GM18867 (cell line): ENCODE measurements at regions not wholly inside any gene's neighbourhood (a gene's known extent, or its start where the extent isn't known, plus 50 kb on each side); places are given as distances from the start of the nearest gene placed in this dataset.
"Not testable (repeated sequence)": the region's sequence is repeated elsewhere in the genome, so short reads cannot be mapped to it uniquely, and the experiment has no call there.

ENCODE experiments used
- ATAC-seq: cut with Tn5 transposase; IDR thresholded peaks from one replicate; pipeline ENCODE4 v1.9.1; 2021; ENCODE audit warnings: mild to moderate bottlenecking, moderate library complexity; ENCODE audit not compliant: unreplicated experiment

DNA sequence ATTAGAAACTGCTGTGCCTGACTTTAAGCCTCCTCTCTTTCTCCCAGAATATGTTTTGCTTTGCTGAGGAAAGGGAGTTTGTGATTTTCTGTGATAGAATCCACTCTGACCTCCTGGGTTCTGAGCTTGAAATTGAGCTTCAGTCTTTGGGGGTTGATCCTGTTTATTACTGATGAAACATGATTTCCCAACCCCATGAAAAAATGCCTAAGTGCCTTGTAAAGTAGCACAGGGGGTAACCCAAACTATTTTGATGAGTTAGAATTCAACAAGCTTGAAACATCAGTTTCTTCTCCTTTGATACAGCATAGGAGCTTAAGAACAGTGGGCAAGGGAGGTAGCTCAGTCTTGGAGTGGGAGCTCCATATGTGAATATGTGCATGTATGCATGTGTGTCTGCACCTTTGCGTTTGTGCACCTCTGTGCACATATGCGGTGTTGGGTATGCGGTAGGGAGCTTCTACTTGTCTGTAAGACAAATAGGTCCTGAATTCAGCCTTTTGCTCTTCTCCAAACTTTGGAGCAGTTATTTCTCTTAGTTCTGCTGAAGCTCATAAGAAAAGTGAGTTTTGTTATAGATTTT is 364.6 kb downstream of the OSR1 start:
- ATAC-seq: no peak

- no peak for ATAC-seq
These were observed 366.9 kb downstream of the OSR1 start for GRCh38 chr2:18991177-18992168.

- no peak for ATAC-seq
These were observed 369.7 kb downstream of the OSR1 start for GRCh38 chr2:18988631-18989232.

DNA sequence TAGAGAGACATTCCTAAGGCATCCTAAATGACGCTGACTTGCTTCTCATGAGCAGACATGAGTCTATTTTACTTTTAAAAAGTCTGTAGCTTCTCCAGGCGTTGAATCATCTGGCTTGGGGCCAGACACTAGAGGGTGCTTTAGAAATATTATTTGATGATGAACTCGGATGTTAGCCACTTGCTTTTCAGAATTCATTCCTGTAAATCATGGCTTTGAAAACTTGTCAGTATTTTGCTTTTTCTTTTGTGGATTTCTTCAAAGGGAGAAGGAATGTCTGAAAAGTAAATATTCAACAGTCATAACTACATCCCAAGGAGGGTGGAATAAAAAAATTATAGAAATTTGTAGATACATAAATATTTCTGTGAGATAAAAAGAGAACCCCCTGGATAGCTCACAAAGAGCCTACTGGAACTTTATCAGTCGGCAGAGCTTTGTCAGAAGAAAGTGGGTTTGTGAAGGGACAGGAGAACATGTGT is 370.8 kb downstream of the OSR1 start:
- no peak for ATAC-seq

- no peak for ATAC-seq
These were observed 371.4 kb downstream of the OSR1 start for GRCh38 chr2:18987016-18987415.

DNA sequence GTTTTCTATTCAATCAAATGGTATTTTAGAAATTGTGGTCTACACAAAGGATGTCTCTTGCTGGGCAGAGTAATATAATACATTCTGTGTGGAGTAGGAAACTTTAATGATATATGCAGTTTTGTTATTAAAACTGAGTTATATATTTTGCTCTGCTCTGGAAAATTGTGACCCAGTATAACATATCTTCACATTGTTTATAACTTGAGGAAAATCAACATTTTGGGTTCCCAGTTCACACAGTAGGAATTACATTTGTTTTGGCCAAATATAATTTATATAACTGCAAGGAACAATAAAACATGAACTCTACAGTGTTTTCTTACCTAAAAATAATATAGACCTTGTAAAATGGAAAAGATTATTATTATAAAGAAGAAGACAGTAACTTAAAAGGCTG is 372.4 kb downstream of the OSR1 start:
- ATAC-seq: no peak

DNA sequence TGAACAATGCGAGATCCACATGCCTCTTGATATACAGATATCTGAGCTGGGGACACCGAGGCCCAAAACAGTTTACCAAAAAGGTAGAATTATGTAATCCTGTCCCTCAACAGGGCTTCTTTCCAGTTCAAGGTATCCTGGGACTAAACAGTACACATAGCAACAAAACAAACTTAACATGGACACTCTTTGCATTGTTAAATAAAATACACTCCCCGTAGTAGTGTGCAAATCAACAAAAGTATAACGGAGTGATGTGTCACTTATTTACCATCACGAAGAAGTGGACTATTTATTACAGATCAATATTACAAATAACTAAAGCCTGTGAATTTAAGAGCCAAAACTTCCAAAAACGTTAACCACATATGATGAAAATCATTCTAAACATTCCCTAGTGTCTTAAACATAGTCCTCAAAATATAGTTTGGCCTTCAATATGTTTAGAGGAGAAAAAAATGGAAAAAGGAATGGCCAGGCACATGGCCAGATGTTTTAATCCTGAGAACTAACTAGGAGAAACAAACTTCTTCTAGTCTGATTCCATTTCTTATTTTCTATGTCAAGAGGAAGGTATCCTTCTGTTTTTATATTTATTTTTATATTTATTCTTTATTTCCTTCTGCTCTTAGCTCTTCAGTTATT is 377.5 kb downstream of the OSR1 start:
- no peak for ATAC-seq

DNA sequence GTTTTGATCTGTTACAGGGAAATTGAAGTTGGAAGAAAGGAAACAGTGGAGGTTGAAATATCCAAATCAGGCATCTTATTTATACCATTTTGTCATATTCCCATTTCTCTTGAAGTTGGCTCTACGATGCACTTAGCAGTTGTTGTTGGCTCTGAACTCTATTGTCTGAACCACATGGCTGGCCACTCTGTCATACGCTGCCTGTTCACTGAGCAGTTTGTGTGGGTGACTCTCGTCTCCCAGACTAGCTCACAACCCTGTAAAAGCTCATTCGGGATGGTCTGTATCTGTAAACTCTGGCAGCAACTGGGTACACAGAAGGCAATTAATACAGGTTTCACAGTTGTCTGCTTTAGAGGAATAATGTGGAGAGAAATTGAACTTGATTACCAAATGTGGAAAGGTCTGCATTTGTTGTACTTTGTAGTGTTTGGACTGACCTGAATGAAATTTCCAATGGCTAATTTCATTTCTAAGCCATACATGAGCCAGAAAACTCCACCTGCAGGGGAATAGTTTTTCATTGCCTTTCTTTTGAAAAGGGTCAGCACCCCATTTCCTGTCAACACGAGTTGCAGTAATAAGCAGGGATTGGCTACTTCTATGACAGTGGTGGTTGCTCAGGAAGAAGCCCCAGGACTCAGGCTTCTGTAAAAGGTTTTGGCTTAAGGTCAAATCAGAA is 378.2 kb downstream of the OSR1 start:
- ATAC-seq: no peak

GRCh38 chr2:18977409-18977808 is 381.0 kb downstream of the OSR1 start:
- no peak for ATAC-seq

GRCh38 chr2:18976168-18976961 is 382.1 kb downstream of the OSR1 start:
- peak; percentile 93 for ATAC-seq

DNA sequence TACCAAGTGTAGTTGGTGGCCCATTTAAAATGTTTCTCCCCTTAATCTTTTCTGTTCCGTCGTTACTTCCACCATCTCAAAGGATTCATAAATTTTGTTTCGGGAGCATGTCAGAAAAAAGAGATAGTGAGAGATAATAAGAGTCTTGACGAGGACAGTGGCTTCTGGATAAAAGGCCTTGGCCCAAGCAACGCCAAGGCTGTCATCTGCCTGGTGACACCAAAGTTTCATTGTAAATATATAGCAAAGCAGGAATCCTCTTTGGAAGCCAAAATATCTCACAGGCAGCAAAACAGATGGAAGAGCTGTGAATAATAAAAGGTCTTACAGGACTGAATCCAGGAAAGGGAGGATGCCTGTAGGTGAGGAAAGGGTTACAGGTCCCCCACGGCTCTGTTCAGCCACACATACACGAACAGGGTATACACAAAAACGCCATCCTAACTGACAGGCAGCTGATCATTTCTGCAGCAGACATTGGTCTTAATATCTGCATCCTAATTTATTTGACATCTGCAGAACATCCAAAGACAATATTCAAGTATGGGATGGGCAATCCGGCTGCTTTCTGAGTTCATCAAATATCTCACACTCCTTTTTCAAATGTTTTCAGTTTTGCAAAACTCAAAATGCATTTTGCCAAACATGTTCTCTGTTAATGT is 382.8 kb downstream of the OSR1 start:
- ATAC-seq: no peak

DNA sequence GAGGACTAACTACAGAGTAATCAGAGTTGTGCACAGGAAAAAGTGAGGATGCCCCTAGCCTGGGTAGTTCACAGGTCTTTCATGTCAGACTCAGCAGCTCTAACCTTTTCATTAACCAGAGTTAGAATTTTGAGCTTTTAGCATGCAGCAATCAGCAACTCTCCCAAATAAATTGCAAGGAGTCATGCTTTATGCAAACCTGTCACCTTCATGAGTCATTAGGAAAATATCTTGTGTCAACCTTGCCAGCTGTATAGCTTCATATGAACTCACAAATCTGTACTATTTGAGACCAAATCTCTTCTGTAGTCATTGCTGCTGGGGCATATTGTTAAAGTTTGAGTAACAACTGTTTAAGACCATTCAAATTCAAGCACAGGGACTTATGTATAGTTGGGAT is 382.3 kb upstream of the NT5C1B start:
- no peak for ATAC-seq

DNA sequence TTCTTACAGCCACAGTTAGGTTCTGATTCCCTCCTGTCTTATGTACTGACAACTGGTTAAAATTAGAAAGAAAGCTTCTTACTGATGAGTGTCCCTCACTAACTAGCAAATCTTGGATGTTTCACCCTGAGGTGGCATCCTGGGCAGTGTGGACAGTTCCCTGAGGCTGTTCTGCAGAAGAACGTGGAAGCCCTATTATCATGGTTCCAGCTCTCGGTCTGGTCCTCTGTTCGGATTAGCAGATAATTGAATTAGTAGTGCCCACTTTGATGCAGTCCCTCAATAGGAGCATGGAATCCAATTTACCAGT is 381.7 kb upstream of the NT5C1B start:
- no peak for ATAC-seq

DNA sequence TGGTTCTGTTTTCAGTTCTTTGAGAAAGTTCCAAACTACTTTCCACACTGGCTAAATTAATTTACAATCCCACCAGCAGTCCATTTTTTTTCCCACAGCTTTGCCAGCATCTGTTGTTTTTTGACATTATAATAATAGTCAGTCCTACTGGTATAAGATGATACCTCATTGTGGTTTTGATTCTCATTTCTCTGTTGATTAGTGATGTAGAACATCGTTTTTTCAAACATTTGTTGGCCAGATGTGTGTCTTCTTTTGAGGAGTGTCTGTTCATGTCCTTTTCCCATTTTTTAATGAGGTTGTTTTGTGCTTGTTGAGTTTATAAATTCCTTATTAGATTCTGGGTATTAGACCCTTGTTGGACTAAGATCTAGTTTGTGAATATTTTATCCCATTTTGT is 376.8 kb upstream of the NT5C1B start:
- no peak for ATAC-seq

- ATAC-seq: not testable (repeated sequence)
These were observed 374.4 kb upstream of the NT5C1B start for GRCh38 chr2:18963739-18964256.

DNA sequence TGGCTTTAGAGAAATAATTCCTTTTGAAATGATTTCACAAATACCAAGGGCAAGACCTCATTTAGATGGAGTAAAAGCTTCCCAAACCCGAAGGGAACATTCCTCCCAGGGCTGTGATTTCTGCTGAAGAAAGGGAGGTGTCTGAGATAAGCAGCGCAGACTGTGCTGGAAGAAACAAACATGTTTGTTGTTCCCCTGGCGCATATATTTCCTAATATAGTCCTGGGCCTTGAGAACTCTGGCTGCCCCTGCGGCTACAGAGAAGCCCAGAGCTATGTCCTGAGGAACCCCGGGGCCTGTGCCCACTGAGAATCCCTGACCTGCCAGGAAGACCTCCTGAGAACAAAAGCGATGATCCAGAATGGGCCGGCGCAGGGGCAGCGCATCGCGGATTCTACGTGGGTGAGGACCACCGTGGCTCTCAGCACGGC is 372.6 kb upstream of the NT5C1B start:
- no peak for ATAC-seq

- ATAC-seq: no peak
These were observed 370.8 kb upstream of the NT5C1B start for GRCh38 chr2:18959952-18960717.

- ATAC-seq: no peak
These were observed 369.8 kb upstream of the NT5C1B start for GRCh38 chr2:18959200-18959599.

- no peak for ATAC-seq
These were observed 368.5 kb upstream of the NT5C1B start for GRCh38 chr2:18957909-18958308.
